ENCODE measurements at regions not wholly inside any gene's neighbourhood (a gene's known extent, or its start where the extent isn't known, plus 50 kb on each side); places are given as distances from the start of the nearest gene placed in this dataset.

- TF ChIP-seq CTCF (conservative IDR thresholded peaks at IDR 0.05; ENCODE audit: low read length), result no peak
- no peak for DNase-seq (ENCODE audit: low read depth)
These were observed 451.0 kb upstream of the GOLIM4 start for GRCh38 chr3:168546707-168547106.

GRCh38 chr3:168545591-168545990 is 449.9 kb upstream of the GOLIM4 start:
- DNase-seq (ENCODE audit: low read depth), result no peak
- no peak for TF ChIP-seq CTCF (conservative IDR thresholded peaks at IDR 0.05; ENCODE audit: low read length)
- no peak overlapping the region for H3K4me3 ChIP-seq (ENCODE audit: low read length)

More at GRCh38 chr3:168546707-168547106, 451.0 kb upstream of the GOLIM4 start:
- no peak overlapping the region for H3K4me3 ChIP-seq (ENCODE audit: low read length)

- DNase-seq (ENCODE audit: low read depth), result no peak
- no peak overlapping the region for H3K4me3 ChIP-seq (ENCODE audit: low read length)
- TF ChIP-seq CTCF (conservative IDR thresholded peaks at IDR 0.05; ENCODE audit: low read length), result no peak
These were observed 448.6 kb upstream of the GOLIM4 start for GRCh38 chr3:168544097-168544957.

GRCh38 chr3:168540726-168541125 is 445.0 kb upstream of the GOLIM4 start:
- no peak for DNase-seq (ENCODE audit: low read depth)
- TF ChIP-seq CTCF (conservative IDR thresholded peaks at IDR 0.05; ENCODE audit: low read length), result no peak
- H3K4me3 ChIP-seq (ENCODE audit: low read length), result no peak overlapping the region

- DNase-seq (ENCODE audit: low read depth), result no peak
- H3K4me3 ChIP-seq (ENCODE audit: low read length), result no peak overlapping the region
- TF ChIP-seq CTCF (conservative IDR thresholded peaks at IDR 0.05; ENCODE audit: low read length), result no peak
These were observed 444.2 kb upstream of the GOLIM4 start for GRCh38 chr3:168539909-168540308.

GRCh38 chr3:168534761-168535160 is 439.0 kb upstream of the GOLIM4 start:
- no peak for DNase-seq (ENCODE audit: low read depth)
- TF ChIP-seq CTCF (conservative IDR thresholded peaks at IDR 0.05; ENCODE audit: low read length), result no peak
- no peak overlapping the region for H3K4me3 ChIP-seq (ENCODE audit: low read length)

GRCh38 chr3:168533600-168533999 is 437.9 kb upstream of the GOLIM4 start:
- TF ChIP-seq CTCF (conservative IDR thresholded peaks at IDR 0.05; ENCODE audit: low read length), result no peak
- DNase-seq (ENCODE audit: low read depth), result no peak
- H3K4me3 ChIP-seq (ENCODE audit: low read length), result no peak overlapping the region
